ENCODE measurements at regions not wholly inside any gene's neighbourhood (a gene's known extent, or its start where the extent isn't known, plus 50 kb on each side); places are given as distances from the start of the nearest gene placed in this dataset.

- H3K36me3 ChIP-seq (replicated peaks) = no peaks in the 10 kb centered on the region
- in situ Hi-C loops (cut with HindIII; ENCODE audit: low pct_ligation_motif_present, low sequenced_read_pairs) = no loop called here
- no peak overlapping the region for H3K4me3 ChIP-seq (ENCODE audit: low read depth, low read length)
Observed at GRCh38 chr2:116733699-116734098, 1080.8 kb upstream of the DDX18 start.

GRCh38 chr2:116737951-116738350 is 1076.5 kb upstream of the DDX18 start:
- TF ChIP-seq CTCF (IDR thresholded peaks at IDR 0.05; ENCODE audit: low read depth, low read length, missing control alignments) = no peak
- H3K36me3 ChIP-seq (replicated peaks) = no peaks in the 10 kb centered on the region
- H3K27me3 ChIP-seq (replicated peaks) = no peaks in the 10 kb centered on the region
- in situ Hi-C loops (cut with HindIII; ENCODE audit: low pct_ligation_motif_present, low sequenced_read_pairs) = no loop called here
- no peak overlapping the region for H3K27ac ChIP-seq
- no peak for DNase-seq
- H3K4me3 ChIP-seq (ENCODE audit: low read depth, low read length) = no peak overlapping the region

More at GRCh38 chr2:116733699-116734098, 1080.8 kb upstream of the DDX18 start:
- H3K27me3 ChIP-seq (replicated peaks) = no peaks in the 10 kb centered on the region
- TF ChIP-seq CTCF (IDR thresholded peaks at IDR 0.05; ENCODE audit: low read depth, low read length, missing control alignments) = no peak
- no peak overlapping the region for H3K27ac ChIP-seq
- no peak for DNase-seq

- DNase-seq = no peak
- in situ Hi-C loops (cut with HindIII; ENCODE audit: low pct_ligation_motif_present, low sequenced_read_pairs) = no loop called here
- Histone ChIP-seq H3K4me3 (ENCODE audit: low read depth, low read length) (no peak overlapping the region), H3K27me3 (replicated peaks) (no peaks in the 10 kb centered on the region), H3K27ac (no peak overlapping the region), H3K36me3 (replicated peaks) (no peaks in the 10 kb centered on the region)
- peak; percentile 39 for TF ChIP-seq CTCF (IDR thresholded peaks at IDR 0.05; ENCODE audit: low read depth, low read length, missing control alignments)
Observed at GRCh38 chr2:116747103-116747502, 1067.4 kb upstream of the DDX18 start.

- Histone ChIP-seq H3K27ac (no peak overlapping the region), H3K27me3 (replicated peaks) (no peaks in the 10 kb centered on the region), H3K4me3 (ENCODE audit: low read depth, low read length) (no peak overlapping the region), H3K36me3 (replicated peaks) (no peaks in the 10 kb centered on the region)
- in situ Hi-C loops (cut with HindIII; ENCODE audit: low pct_ligation_motif_present, low sequenced_read_pairs) = no loop called here
- no peak for DNase-seq
- TF ChIP-seq CTCF (IDR thresholded peaks at IDR 0.05; ENCODE audit: low read depth, low read length, missing control alignments) = no peak
Observed at GRCh38 chr2:116749994-116750393, 1064.5 kb upstream of the DDX18 start.

GRCh38 chr2:116754381-116755101 is 1060.0 kb upstream of the DDX18 start:
- DNase-seq = no peak
- in situ Hi-C loops (cut with HindIII; ENCODE audit: low pct_ligation_motif_present, low sequenced_read_pairs) = no loop called here
- H3K27me3 ChIP-seq (replicated peaks) = no peaks in the 10 kb centered on the region
- TF ChIP-seq CTCF (IDR thresholded peaks at IDR 0.05; ENCODE audit: low read depth, low read length, missing control alignments) = no peak
- H3K4me3 ChIP-seq (ENCODE audit: low read depth, low read length) = no peak overlapping the region
- H3K36me3 ChIP-seq (replicated peaks) = no peaks in the 10 kb centered on the region
- H3K27ac ChIP-seq = no peak overlapping the region

- H3K4me3 ChIP-seq (ENCODE audit: low read depth, low read length) = no peak overlapping the region
- in situ Hi-C loops (cut with HindIII; ENCODE audit: low pct_ligation_motif_present, low sequenced_read_pairs) = no loop called here
- H3K27me3 ChIP-seq (replicated peaks) = no peaks in the 10 kb centered on the region
- no peak overlapping the region for H3K27ac ChIP-seq
- DNase-seq = no peak
- no peak for TF ChIP-seq CTCF (IDR thresholded peaks at IDR 0.05; ENCODE audit: low read depth, low read length, missing control alignments)
- no peaks in the 10 kb centered on the region for H3K36me3 ChIP-seq (replicated peaks)
Observed at GRCh38 chr2:116761864-116762263, 1052.6 kb upstream of the DDX18 start.

Measured in brain microvascular endothelial cell (primary cell).